ENCODE measurements at regions not wholly inside any gene's neighbourhood (a gene's known extent, or its start where the extent isn't known, plus 50 kb on each side); places are given as distances from the start of the nearest gene placed in this dataset.

DNA sequence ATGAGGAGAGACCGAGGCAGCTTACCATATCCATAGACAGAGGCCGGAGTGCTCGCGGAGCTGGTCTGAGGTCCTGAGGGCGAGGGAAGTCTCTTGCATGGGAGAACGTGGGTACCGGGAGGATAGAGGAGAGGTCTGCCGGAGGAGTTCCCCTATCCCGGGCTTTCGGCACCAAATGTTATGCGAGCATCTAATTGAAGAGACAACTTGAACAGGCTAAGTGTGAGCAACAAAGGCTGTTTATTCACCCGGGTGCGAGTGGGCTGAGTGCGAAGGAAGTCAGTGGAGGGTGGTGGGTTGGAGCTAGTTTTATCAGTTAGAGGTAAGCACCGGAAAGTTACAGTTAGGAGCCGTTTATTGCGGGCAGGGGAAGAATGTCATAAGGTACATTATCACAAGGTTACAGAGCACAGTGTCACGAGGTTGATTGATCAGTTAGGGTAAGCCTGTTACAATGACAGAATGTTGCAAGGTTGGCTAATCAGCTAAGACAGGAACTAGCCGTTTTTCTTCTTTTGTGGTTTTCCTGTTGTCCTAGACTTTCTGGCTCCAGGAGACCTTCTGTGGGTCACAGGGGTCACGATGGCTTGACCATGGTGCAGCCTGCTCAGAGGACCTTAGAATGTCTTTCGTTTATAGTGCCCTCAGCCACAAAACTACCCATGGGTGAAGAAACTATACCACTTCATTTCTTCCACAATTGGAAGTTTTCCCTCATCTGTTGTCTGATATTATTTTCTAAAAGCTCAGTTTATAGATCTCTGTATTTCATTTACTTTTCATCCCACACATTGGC, 746.0 kb upstream of the ADGRB3 start:
- TF ChIP-seq, protein P1, sequence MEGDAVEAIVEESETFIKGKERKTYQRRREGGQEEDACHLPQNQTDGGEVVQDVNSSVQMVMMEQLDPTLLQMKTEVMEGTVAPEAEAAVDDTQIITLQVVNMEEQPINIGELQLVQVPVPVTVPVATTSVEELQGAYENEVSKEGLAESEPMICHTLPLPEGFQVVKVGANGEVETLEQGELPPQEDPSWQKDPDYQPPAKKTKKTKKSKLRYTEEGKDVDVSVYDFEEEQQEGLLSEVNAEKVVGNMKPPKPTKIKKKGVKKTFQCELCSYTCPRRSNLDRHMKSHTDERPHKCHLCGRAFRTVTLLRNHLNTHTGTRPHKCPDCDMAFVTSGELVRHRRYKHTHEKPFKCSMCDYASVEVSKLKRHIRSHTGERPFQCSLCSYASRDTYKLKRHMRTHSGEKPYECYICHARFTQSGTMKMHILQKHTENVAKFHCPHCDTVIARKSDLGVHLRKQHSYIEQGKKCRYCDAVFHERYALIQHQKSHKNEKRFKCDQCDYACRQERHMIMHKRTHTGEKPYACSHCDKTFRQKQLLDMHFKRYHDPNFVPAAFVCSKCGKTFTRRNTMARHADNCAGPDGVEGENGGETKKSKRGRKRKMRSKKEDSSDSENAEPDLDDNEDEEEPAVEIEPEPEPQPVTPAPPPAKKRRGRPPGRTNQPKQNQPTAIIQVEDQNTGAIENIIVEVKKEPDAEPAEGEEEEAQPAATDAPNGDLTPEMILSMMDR (conservative IDR thresholded peaks at IDR 0.05; ENCODE audit: low read depth, low read length), result no peak
- no peak for TF ChIP-seq EZH2 (IDR thresholded peaks at IDR 0.05; ENCODE audit: borderline replicate concordance, low read depth, low read length, poor library complexity, severe bottlenecking)

Measured in A673 (cell line).